Gastroesophageal sphincter (tissue), 4 donors: ENCODE measurements at regions not wholly inside any gene's neighbourhood (a gene's known extent, or its start where the extent isn't known, plus 50 kb on each side); places are given as distances from the start of the nearest gene placed in this dataset.
A peak's percentile ranks its signal among the peaks of the same experiment; 100 is the strongest.

Experiments
- ATAC-seq: fragments of 150-250 bp; one replicate; pipeline ENCODE4 v1.9.1; 2016; ENCODE audit warnings: mild to moderate bottlenecking, moderate library complexity
- H3K27ac ChIP-seq, 4 donors: fragments of 200-600 bp; sonication (generic) in 3 of 4; 1 replicate in 3 of 4; 2 replicates in 1 of 4; pipeline ENCODE4 v1.5.1; 2016 to 2019
- H3K27me3 ChIP-seq: fragments of 200-600 bp; sonication (generic); one replicate; pipeline ENCODE4 v1.5.1; 2019
- H3K36me3 ChIP-seq, 2 donors: fragments of 200-600 bp; sonication (generic); one replicate each; pipeline ENCODE4 v1.5.1; 2019; ENCODE audit warnings: control low read depth in 1 of 2
- H3K4me1 ChIP-seq, 3 donors: fragments of 200-600 bp; sonication (generic); 1 replicate in 2 of 3; 2 replicates in 1 of 3; pipeline ENCODE4 v1.5.1; 2016 to 2019; ENCODE audit warnings: control low read depth in 2 of 3
- H3K4me3 ChIP-seq, 2 donors: fragments of 200-600 bp; sonication (generic); one replicate each; pipeline ENCODE4 v1.5.1; 2019; ENCODE audit warnings: mild to moderate bottlenecking in 1 of 2, moderate library complexity in 1 of 2
- H3K9me3 ChIP-seq, 3 donors: fragments of 200-600 bp; sonication (generic); one replicate each; pipeline ENCODE4 v1.5.1; 2017 to 2019; ENCODE audit warnings: control low read depth in 2 of 3
- EP300 ChIP-seq: sonication (generic); formaldehyde crosslinking; IDR thresholded peaks from one replicate; pipeline ENCODE4 v1.6.1; 2017; ENCODE audit warnings: antibody characterized with exemption, mild to moderate bottlenecking
- POLR2A ChIP-seq, 2 donors: fragments of 450-650 bp; IDR thresholded peaks; one replicate each; pipeline ENCODE4 v1.6.1; 2017; ENCODE audit warnings: antibody characterized with exemption in 2 of 2, mild to moderate bottlenecking in 2 of 2, moderate library complexity in 1 of 2
- POLR2AphosphoS5 ChIP-seq: sonication (generic); formaldehyde crosslinking; IDR thresholded peaks from one replicate; pipeline ENCODE4 v1.6.1; 2017; ENCODE audit warnings: antibody characterized with exemption
- WGBS, 2 donors: methylation state at CpG; one replicate each; pipeline ENCODE4 v1.1.5; 2018; ENCODE audit warnings: low coverage in 1 of 2; 5-methylcytosine and 5-hydroxymethylcytosine counted together
- TF ChIP-seq, protein P1 (sequence below), 4 experiments: fragments of 200-600 bp in 2 of 4; fragments of 450-650 bp in 2 of 4; sonication (generic) in 1 of 4; IDR thresholded peaks; one replicate each; pipeline ENCODE4 v1.5.1; 2017 to 2019; ENCODE audit warnings: antibody characterized with exemption in 4 of 4, mild to moderate bottlenecking in 2 of 4, moderate library complexity in 2 of 4

DNA sequence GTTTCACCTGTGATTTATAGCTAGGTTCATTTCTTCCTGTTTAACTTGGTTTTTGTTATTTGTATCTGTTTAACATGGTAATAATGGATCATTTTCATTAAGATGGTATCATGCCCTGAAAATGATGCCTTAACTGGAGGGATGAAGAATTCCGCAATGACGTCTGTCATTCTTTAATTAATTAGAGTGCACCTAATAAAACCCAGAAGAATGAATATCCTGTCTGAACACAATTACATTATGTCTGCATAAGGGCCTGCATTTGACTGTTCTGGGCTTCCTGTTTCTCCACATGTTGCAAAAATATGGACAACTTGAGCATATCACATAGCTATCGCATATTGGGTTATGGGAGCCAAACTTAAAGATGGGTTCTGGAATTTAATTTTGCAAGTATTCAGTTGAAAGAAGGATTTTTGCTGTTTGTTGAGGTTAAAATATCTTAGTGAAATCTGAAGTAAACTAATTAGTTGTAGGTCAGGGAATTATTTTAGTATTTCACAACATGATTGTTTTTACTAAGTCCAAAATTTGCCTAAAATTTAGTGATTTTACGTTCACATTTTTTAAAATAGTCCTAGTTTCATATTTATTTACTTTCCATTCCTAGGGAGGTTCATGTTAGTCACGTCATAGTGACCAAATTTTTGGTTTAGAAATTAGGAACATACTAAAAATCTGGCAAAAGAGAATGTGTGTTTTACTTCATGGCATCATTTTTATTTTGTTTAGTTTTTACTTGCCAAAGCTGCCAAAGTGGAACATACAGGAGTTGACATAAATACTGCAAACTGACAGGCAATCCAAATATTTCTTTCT is 321.0 kb upstream of the TGFBR2 start:
- peak; percentile 28 for ATAC-seq
- Histone ChIP-seq H3K27ac (peak overlapping the region; percentile 58 to 69 (median 61)), H3K4me3 (no peak overlapping the region), H3K27me3 (no peaks in the 10 kb centered on the region), H3K9me3 (no peaks in the 10 kb centered on the region), H3K36me3 (no peaks in the 10 kb centered on the region), H3K4me1 (peaks cover 15 to 51% (median 21%) of the 10 kb centered on the region in 3 donors)
- TF ChIP-seq POLR2AphosphoS5 (no peak), POLR2A (IDR thresholded peaks at IDR 0.05) (no peak), EP300 (no peak)
- TF ChIP-seq, protein P1, sequence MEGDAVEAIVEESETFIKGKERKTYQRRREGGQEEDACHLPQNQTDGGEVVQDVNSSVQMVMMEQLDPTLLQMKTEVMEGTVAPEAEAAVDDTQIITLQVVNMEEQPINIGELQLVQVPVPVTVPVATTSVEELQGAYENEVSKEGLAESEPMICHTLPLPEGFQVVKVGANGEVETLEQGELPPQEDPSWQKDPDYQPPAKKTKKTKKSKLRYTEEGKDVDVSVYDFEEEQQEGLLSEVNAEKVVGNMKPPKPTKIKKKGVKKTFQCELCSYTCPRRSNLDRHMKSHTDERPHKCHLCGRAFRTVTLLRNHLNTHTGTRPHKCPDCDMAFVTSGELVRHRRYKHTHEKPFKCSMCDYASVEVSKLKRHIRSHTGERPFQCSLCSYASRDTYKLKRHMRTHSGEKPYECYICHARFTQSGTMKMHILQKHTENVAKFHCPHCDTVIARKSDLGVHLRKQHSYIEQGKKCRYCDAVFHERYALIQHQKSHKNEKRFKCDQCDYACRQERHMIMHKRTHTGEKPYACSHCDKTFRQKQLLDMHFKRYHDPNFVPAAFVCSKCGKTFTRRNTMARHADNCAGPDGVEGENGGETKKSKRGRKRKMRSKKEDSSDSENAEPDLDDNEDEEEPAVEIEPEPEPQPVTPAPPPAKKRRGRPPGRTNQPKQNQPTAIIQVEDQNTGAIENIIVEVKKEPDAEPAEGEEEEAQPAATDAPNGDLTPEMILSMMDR (IDR thresholded peaks at IDR 0.05): no peak
- 65 to 75% methylated on average over 5 of the region's 5 CpGs for WGBS, 2 donors

DNA sequence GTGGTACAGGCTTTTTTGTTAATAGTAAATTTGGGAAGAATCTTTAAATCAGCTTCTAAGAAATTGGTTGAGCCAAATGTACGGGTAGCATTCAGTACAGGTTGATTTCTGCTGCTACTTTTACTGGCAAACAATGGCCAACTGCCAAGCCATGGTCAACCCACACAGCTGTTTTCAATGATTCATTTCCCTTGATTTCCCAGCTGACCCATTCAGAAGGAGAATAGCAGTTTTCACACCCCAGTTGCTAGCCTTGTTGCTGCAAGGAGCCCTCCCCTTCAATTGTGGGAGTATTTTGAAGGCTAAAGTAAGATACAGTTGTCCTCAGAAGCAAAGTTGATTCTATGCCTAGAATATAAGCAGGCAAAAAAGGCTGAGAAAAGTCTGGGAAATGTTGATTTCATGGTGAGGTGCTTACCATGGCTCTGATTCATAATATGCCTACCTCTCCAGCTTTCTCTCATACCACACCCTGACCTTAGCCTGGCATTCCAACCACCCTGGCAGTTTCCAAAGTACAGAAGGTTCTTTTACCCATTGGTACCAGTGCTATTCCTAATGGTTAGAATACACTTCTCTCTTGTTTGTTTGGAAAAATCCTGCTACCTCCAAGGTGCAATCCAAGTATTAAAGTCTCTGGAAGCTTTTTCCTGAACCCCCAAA is 320.3 kb upstream of the TGFBR2 start:
- ATAC-seq: peak; percentile 74
- Histone ChIP-seq H3K4me1 (peaks cover 15 to 51% (median 21%) of the 10 kb centered on the region in 3 donors), H3K27me3 (no peaks in the 10 kb centered on the region), H3K36me3 (no peaks in the 10 kb centered on the region), H3K27ac (peak overlapping the region; percentile 58 to 69 (median 61)), H3K4me3 (no peak overlapping the region), H3K9me3 (no peaks in the 10 kb centered on the region)
- WGBS, 2 donors: 0% methylated on average over 1 of the region's 1 CpG
- TF ChIP-seq EP300 (no peak), POLR2AphosphoS5 (peak; percentile 96), POLR2A (IDR thresholded peaks at IDR 0.05) (no peak)
- TF ChIP-seq, protein P1 (IDR thresholded peaks at IDR 0.05): no peak

DNA sequence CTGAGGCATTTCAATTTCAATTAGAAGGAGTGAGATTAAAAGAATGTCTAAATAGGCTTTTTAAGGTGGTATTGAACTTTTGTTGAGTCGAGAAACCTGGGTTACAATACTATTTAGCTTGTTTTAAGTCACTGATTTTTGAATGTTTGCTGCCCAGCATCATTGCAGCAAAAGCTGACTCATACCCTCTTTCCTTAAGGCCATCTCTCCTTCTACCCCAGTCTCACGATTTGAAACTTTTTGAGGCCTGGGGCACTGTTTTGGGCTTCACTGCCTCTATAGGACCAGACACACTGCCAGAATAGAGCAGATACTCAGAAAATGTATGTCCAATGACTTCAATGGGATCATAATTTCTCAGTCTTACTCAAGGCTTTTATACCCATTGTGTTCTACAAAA is 319.6 kb upstream of the TGFBR2 start:
- 93 to 100% methylated on average over 1 to 2 of the region's 2 CpGs for WGBS, 2 donors
- no peak overlapping the region for H3K4me3 ChIP-seq
- ATAC-seq: no peak
- no peaks in the 10 kb centered on the region for H3K9me3 ChIP-seq
- peak overlapping the region in 3 of 4 donors; percentile 58 to 62 (median 60) for H3K27ac ChIP-seq
- no peak for TF ChIP-seq POLR2AphosphoS5
- TF ChIP-seq POLR2A (IDR thresholded peaks at IDR 0.05): no peak
- TF ChIP-seq EP300: no peak
- TF ChIP-seq, protein P1 (IDR thresholded peaks at IDR 0.05): no peak
- H3K36me3 ChIP-seq: no peaks in the 10 kb centered on the region
- H3K4me1 ChIP-seq: peaks cover 15 to 51% (median 21%) of the 10 kb centered on the region in 3 donors
- no peaks in the 10 kb centered on the region for H3K27me3 ChIP-seq

DNA sequence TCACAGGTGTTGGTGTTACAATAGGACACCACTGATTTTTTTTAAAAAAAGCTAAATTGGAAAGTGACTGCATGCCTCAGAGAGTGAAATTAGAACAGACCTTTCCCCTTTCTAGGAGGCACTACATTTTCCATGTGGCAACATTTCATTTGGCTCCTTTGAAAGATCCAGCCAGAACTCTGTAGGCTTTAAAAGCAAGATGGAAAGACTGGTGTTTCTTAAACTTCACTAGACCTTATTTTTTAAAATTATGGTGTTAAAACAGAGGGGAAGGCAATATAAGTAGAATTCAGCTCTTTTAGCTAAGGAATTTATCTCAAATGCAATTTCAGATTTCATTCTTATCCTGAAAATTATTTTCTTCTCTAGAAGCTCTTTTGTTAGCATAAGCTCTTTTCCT is 317.6 kb upstream of the TGFBR2 start:
- H3K27ac ChIP-seq: no peak overlapping the region
- no peaks in the 10 kb centered on the region for H3K36me3 ChIP-seq
- no peaks in the 10 kb centered on the region for H3K27me3 ChIP-seq
- ATAC-seq: no peak
- no peaks in the 10 kb centered on the region for H3K9me3 ChIP-seq
- H3K4me3 ChIP-seq: no peak overlapping the region
- H3K4me1 ChIP-seq: peaks cover 15 to 44% (median 15%) of the 10 kb centered on the region in 3 donors
- TF ChIP-seq EP300 (no peak), POLR2A (IDR thresholded peaks at IDR 0.05) (no peak), POLR2AphosphoS5 (no peak)
- TF ChIP-seq, protein P1 (IDR thresholded peaks at IDR 0.05): no peak
